HG03159 (cell line): ENCODE measurements at regions not wholly inside any gene's neighbourhood (a gene's known extent, or its start where the extent isn't known, plus 50 kb on each side); places are given as distances from the start of the nearest gene placed in this dataset.
"Not testable (repeated sequence)": the region's sequence is repeated elsewhere in the genome, so short reads cannot be mapped to it uniquely, and the experiment has no call there.

Source experiments
- ATAC-seq: cut with Tn5 transposase; IDR thresholded peaks from one replicate; pipeline ENCODE4 v1.9.1; 2021; ENCODE audit warnings: mild to moderate bottlenecking, moderate library complexity; ENCODE audit not compliant: unreplicated experiment

GRCh38 chr6:82118150-82118562 lies 129.4 kb downstream of the IBTK start:
- ATAC-seq: no peak

- no peak for ATAC-seq
Measured at GRCh38 chr6:82114748-82115147, 132.8 kb downstream of the IBTK start.

- no peak for ATAC-seq
Measured at GRCh38 chr6:82113231-82113630, 134.3 kb downstream of the IBTK start.

- no peak for ATAC-seq
Measured at GRCh38 chr6:82111818-82112217, 135.7 kb downstream of the IBTK start.

- no peak for ATAC-seq
Measured at GRCh38 chr6:82111114-82111513, 136.4 kb downstream of the IBTK start.

GRCh38 chr6:82103171-82103570 lies 144.4 kb downstream of the IBTK start:
- not testable (repeated sequence) for ATAC-seq

GRCh38 chr6:82101374-82102114 lies 146.0 kb downstream of the IBTK start:
- not testable (repeated sequence) for ATAC-seq

GRCh38 chr6:82100763-82101162 lies 146.8 kb downstream of the IBTK start:
- ATAC-seq: not testable (repeated sequence)

- no peak for ATAC-seq
Measured at GRCh38 chr6:82097676-82098075, 149.9 kb downstream of the IBTK start.

- no peak for ATAC-seq
Measured at GRCh38 chr6:82095091-82095490, 152.5 kb downstream of the IBTK start.

- no peak for ATAC-seq
Measured at GRCh38 chr6:82094166-82094806, 153.3 kb downstream of the IBTK start.

GRCh38 chr6:82088978-82089771 lies 158.4 kb downstream of the IBTK start:
- ATAC-seq: no peak

- no peak for ATAC-seq
Measured at GRCh38 chr6:82086944-82087343, 160.6 kb downstream of the IBTK start.

GRCh38 chr6:82085701-82086100 lies 161.8 kb downstream of the IBTK start:
- ATAC-seq: no peak

GRCh38 chr6:82084324-82084920 lies 163.1 kb downstream of the IBTK start:
- no peak for ATAC-seq

GRCh38 chr6:82083646-82084045 lies 163.9 kb downstream of the IBTK start:
- ATAC-seq: no peak

GRCh38 chr6:82080767-82081166 lies 166.8 kb downstream of the IBTK start:
- ATAC-seq: peak; percentile 59

- no peak for ATAC-seq
Measured at GRCh38 chr6:82078286-82078908, 169.1 kb downstream of the IBTK start.

GRCh38 chr6:82076916-82077315 lies 170.6 kb downstream of the IBTK start:
- no peak for ATAC-seq

GRCh38 chr6:82074556-82074955 lies 173.0 kb downstream of the IBTK start:
- no peak for ATAC-seq

- ATAC-seq: no peak
Measured at GRCh38 chr6:82073484-82073883, 174.1 kb downstream of the IBTK start.
